Uterus (tissue), 3 donors: ENCODE measurements at regions not wholly inside any gene's neighbourhood (a gene's known extent, or its start where the extent isn't known, plus 50 kb on each side); places are given as distances from the start of the nearest gene placed in this dataset.

ENCODE experiments used
- DNase-seq, 2 donors: peaks; one replicate each; pipeline ENCODE4 v3.0.0-alpha.2; 2019 to 2020
- H3K27ac ChIP-seq, 2 donors: fragments of 200-600 bp; sonication (generic); 1 replicate in 1 of 2; 2 replicates in 1 of 2; pipeline ENCODE4 v1.5.1; 2016 to 2018
- H3K27me3 ChIP-seq, 2 donors: fragments of 200-600 bp; sonication (generic); one replicate each; pipeline ENCODE4 v1.5.1; 2018 to 2019; ENCODE audit warnings: control low read depth in 1 of 2
- H3K36me3 ChIP-seq, 2 donors: fragments of 200-600 bp; sonication (generic); one replicate each; pipeline ENCODE4 v1.5.1; 2019; ENCODE audit warnings: control low read depth in 1 of 2
- H3K4me1 ChIP-seq, 2 donors: fragments of 200-600 bp; sonication (generic); one replicate each; pipeline ENCODE4 v1.5.1; 2018 to 2019; ENCODE audit warnings: control low read depth in 1 of 2
- H3K4me3 ChIP-seq, 2 donors: fragments of 200-600 bp; sonication (generic); 1 replicate in 1 of 2; 2 replicates in 1 of 2; pipeline ENCODE4 v1.5.1; 2018 to 2019; ENCODE audit warnings: mild to moderate bottlenecking in 1 of 2
- H3K9me3 ChIP-seq, 2 donors: fragments of 200-600 bp; sonication (generic); one replicate each; pipeline ENCODE4 v1.5.1; 2019; ENCODE audit warnings: control low read depth in 1 of 2
- POLR2A ChIP-seq, 2 donors: fragments of 450-650 bp; IDR thresholded peaks; one replicate each; pipeline ENCODE4 v1.6.1; 2016; ENCODE audit warnings: antibody characterized with exemption in 2 of 2, mild to moderate bottlenecking in 1 of 2, moderate library complexity in 1 of 2
- intact Hi-C: fragments of 100-400 bp; cut with DNase I; formaldehyde crosslinking; loops from one replicate; pipeline ENCODE4 v1.15.1; 2023; ENCODE audit warnings: low total_unique reads
- TF ChIP-seq, protein P1 (sequence below), 4 experiments: fragments of 200-600 bp in 2 of 4; fragments of 450-650 bp in 2 of 4; sonication (generic) in 2 of 4; IDR thresholded peaks; one replicate each; pipeline ENCODE4 v1.5.1; 2016 to 2019; ENCODE audit warnings: antibody characterized with exemption in 4 of 4, mild to moderate bottlenecking in 2 of 4, moderate library complexity in 1 of 4
- donor health status: DM: yes; HTN: yes; CAD: no.

DNA sequence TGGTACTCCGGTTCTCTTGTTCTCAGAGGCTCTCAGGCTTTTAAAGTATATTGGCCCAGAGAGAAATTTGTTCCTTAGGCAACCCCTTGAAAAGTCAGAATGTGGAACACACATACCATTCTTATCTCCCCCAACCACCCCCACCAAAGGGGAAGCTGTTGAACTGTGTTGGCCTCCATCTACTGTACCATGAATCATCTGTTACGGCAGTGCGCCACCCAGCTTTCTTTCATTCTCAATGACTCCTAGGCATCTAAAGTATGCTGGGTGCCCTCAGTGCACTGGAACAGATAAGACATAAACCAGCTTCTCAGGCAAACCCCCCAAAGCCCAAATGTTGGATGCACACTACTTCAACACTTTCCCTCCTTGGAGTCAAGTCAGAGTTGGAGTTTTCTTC, 696.2 kb upstream of the TENM4 start:
- Histone ChIP-seq H3K36me3 (no peaks in the 10 kb centered on the region), H3K27ac (no peak overlapping the region), H3K9me3 (no peaks in the 10 kb centered on the region), H3K27me3 (no peaks in the 10 kb centered on the region), H3K4me1 (no peaks in the 10 kb centered on the region), H3K4me3 (no peak overlapping the region)
- TF ChIP-seq POLR2A (IDR thresholded peaks at IDR 0.05) = no peak
- TF ChIP-seq, protein P1, sequence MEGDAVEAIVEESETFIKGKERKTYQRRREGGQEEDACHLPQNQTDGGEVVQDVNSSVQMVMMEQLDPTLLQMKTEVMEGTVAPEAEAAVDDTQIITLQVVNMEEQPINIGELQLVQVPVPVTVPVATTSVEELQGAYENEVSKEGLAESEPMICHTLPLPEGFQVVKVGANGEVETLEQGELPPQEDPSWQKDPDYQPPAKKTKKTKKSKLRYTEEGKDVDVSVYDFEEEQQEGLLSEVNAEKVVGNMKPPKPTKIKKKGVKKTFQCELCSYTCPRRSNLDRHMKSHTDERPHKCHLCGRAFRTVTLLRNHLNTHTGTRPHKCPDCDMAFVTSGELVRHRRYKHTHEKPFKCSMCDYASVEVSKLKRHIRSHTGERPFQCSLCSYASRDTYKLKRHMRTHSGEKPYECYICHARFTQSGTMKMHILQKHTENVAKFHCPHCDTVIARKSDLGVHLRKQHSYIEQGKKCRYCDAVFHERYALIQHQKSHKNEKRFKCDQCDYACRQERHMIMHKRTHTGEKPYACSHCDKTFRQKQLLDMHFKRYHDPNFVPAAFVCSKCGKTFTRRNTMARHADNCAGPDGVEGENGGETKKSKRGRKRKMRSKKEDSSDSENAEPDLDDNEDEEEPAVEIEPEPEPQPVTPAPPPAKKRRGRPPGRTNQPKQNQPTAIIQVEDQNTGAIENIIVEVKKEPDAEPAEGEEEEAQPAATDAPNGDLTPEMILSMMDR (IDR thresholded peaks at IDR 0.05) = no peak
- intact Hi-C loops = no loop called here
- no peak for DNase-seq

DNA sequence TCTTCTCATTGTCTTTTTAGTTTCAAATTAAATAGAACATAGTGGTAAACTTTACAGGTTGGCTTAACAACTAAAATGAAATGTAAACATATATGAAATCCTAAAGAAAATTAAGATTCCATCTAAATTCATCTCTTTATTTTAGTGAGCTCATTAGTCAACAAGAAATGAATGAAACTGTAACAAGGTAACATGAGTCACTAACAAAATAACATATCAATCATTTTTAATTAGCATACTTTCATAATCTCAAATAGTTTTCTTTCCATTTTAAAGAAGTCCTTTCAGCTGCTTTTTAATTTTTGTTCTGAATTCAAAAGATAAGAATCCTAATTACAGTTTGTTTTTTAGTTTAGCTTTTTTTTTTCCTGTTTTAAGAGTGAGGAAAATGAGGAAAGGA, 688.6 kb upstream of the TENM4 start:
- no peak overlapping the region for H3K27ac ChIP-seq
- H3K27me3 ChIP-seq = no peaks in the 10 kb centered on the region
- no peak for TF ChIP-seq POLR2A (IDR thresholded peaks at IDR 0.05)
- TF ChIP-seq, protein P1 (IDR thresholded peaks at IDR 0.05) = no peak
- H3K9me3 ChIP-seq = no peaks in the 10 kb centered on the region
- no peaks in the 10 kb centered on the region for H3K36me3 ChIP-seq
- DNase-seq = no peak
- H3K4me3 ChIP-seq = no peak overlapping the region
- H3K4me1 ChIP-seq = no peaks in the 10 kb centered on the region
- intact Hi-C loops = no loop called here

DNA sequence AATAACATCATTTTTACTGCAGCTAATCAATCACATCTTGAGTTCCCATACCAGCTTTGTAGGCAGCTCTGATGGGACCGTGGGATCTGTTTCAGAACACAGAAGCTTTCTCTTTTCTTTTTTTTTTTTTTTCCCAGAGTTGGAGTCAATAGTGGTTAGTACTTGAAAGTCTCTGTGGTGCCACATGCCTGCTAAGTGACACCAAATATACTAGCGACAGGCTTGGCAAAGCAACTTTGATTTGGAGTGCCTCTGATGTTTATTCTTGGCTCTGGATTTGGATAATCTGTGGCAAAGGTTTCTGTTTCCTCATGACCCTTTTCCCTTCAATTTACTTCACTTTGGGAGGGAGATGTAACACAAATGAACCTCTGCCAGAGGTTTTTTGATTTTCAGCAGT, 681.4 kb upstream of the TENM4 start:
- intact Hi-C loops = no loop called here
- TF ChIP-seq POLR2A (IDR thresholded peaks at IDR 0.05) = no peak
- TF ChIP-seq, protein P1 (IDR thresholded peaks at IDR 0.05) = no peak
- Histone ChIP-seq H3K27ac (no peak overlapping the region), H3K4me1 (no peaks in the 10 kb centered on the region), H3K27me3 (no peaks in the 10 kb centered on the region), H3K9me3 (no peaks in the 10 kb centered on the region), H3K4me3 (no peak overlapping the region), H3K36me3 (no peaks in the 10 kb centered on the region)
- no peak for DNase-seq

DNA sequence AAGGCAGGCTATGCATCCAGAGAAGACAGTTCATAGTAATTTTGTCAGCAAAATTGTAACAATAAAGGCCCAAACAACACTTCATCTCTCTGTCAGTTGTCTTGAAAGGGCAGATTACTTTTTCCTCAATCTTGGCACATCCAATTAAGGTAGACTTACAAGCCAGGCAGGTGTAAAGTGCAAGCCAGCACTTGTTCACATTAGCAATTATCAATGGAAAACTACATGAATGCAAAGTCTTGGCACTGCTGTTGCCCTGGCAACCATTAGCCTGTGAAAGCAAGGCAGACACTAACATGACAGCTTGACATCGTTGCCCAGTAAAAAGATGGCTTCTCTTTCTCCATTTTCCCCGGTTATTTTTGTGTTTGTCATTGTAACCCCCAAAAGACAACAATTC, 677.2 kb upstream of the TENM4 start:
- Histone ChIP-seq H3K4me1 (no peaks in the 10 kb centered on the region), H3K27me3 (no peaks in the 10 kb centered on the region), H3K36me3 (no peaks in the 10 kb centered on the region), H3K4me3 (no peak overlapping the region), H3K27ac (no peak overlapping the region), H3K9me3 (no peaks in the 10 kb centered on the region)
- TF ChIP-seq, protein P1 (IDR thresholded peaks at IDR 0.05) = no peak
- no peak for TF ChIP-seq POLR2A (IDR thresholded peaks at IDR 0.05)
- intact Hi-C loops = no loop called here
- no peak for DNase-seq

DNA sequence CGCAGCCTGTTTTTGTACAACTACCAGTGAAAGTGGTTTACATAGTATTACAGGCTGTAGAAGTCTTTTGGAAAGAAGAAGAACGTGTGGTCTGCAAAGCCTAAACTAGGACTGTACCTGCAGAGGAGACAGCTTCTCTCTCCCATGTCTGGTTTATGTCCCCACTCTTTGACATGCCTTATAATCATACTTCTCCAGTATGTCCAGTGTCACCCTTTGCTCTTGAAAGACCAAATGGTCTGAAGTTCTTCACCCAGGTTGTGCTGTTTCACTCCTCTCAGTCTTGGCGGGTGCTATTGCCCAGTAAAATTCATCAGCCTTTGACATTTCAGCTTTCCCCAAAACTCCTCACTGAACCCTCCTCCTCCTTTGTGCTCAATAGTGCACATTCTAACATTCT, 676.0 kb upstream of the TENM4 start:
- TF ChIP-seq, protein P1 (IDR thresholded peaks at IDR 0.05) = no peak
- TF ChIP-seq POLR2A (IDR thresholded peaks at IDR 0.05) = no peak
- no peak for DNase-seq
- no peaks in the 10 kb centered on the region for H3K36me3 ChIP-seq
- intact Hi-C loops = no loop called here
- no peak overlapping the region for H3K4me3 ChIP-seq
- H3K4me1 ChIP-seq = no peaks in the 10 kb centered on the region
- H3K27me3 ChIP-seq = no peaks in the 10 kb centered on the region
- no peak overlapping the region for H3K27ac ChIP-seq
- H3K9me3 ChIP-seq = no peaks in the 10 kb centered on the region
